ENCODE measurements at regions not wholly inside any gene's neighbourhood (a gene's known extent, or its start where the extent isn't known, plus 50 kb on each side); places are given as distances from the start of the nearest gene placed in this dataset.

GRCh38 chr10:128967980-128968756 lies 498.9 kb upstream of the MGMT start:
- intact Hi-C loops (cut with micrococcal nuclease): no loop called here
- H3K9me3 ChIP-seq (ENCODE audit: control insufficient read depth in 2 of 3, low read length in 3 of 3): no peaks in the 10 kb centered on the region
- Mint-ChIP-seq H3K4me3 (no peak overlapping the region), H3K27me3 (peaks cover 0 to 21% (median 0%) of the 10 kb centered on the region in 5 donors), H3K4me1 (no peaks in the 10 kb centered on the region), H3K27ac (no peak overlapping the region), H3K36me3 (no peaks in the 10 kb centered on the region), H3K9me3 (peaks cover 0 to 4% (median 0%) of the 10 kb centered on the region in 11 donors)
- ATAC-seq (no peak), DNase-seq (no peak)
- no peaks in the 10 kb centered on the region for H3K4me1 ChIP-seq (ENCODE audit: control insufficient read depth in 2 of 2, insufficient read depth in 2 of 2, low read length in 2 of 2)
- ChIA-PET POLR2A (no interaction called here), CTCF (no interaction called here)
- no peaks in the 10 kb centered on the region for H3K36me3 ChIP-seq (ENCODE audit: control insufficient read depth in 2 of 3, insufficient read depth in 3 of 3, low read length in 3 of 3)
- H3K27me3 ChIP-seq (ENCODE audit: control insufficient read depth in 2 of 2, insufficient read depth in 2 of 2, low read length in 2 of 2): no peaks in the 10 kb centered on the region
- H3K27ac ChIP-seq (ENCODE audit: low read depth, low read length): no peak overlapping the region
- no peak overlapping the region for H3K4me3 ChIP-seq (ENCODE audit: low read length)

GRCh38 chr10:128969551-128969950 lies 497.5 kb upstream of the MGMT start:
- no peak overlapping the region for H3K27ac Mint-ChIP-seq
- ChIA-PET CTCF (no interaction called here), POLR2A (no interaction called here)
- Histone ChIP-seq H3K9me3 (ENCODE audit: control insufficient read depth in 2 of 3, low read length in 3 of 3) (no peaks in the 10 kb centered on the region), H3K4me3 (ENCODE audit: low read length) (no peak overlapping the region), H3K4me1 (ENCODE audit: control insufficient read depth in 2 of 2, insufficient read depth in 2 of 2, low read length in 2 of 2) (no peaks in the 10 kb centered on the region), H3K27ac (ENCODE audit: low read depth, low read length) (no peak overlapping the region), H3K27me3 (ENCODE audit: control insufficient read depth in 2 of 2, insufficient read depth in 2 of 2, low read length in 2 of 2) (no peaks in the 10 kb centered on the region), H3K36me3 (ENCODE audit: control insufficient read depth in 2 of 3, insufficient read depth in 3 of 3, low read length in 3 of 3) (no peaks in the 10 kb centered on the region)
- DNase-seq (no peak), ATAC-seq (no peak)
- H3K4me1 Mint-ChIP-seq: no peaks in the 10 kb centered on the region
- peaks cover 0 to 4% (median 0%) of the 10 kb centered on the region in 11 donors for H3K9me3 Mint-ChIP-seq
- H3K36me3 Mint-ChIP-seq: no peaks in the 10 kb centered on the region
- peaks cover 0 to 10% (median 0%) of the 10 kb centered on the region in 5 donors for H3K27me3 Mint-ChIP-seq
- H3K4me3 Mint-ChIP-seq: no peak overlapping the region
- intact Hi-C loops (cut with micrococcal nuclease): no loop called here

DNA sequence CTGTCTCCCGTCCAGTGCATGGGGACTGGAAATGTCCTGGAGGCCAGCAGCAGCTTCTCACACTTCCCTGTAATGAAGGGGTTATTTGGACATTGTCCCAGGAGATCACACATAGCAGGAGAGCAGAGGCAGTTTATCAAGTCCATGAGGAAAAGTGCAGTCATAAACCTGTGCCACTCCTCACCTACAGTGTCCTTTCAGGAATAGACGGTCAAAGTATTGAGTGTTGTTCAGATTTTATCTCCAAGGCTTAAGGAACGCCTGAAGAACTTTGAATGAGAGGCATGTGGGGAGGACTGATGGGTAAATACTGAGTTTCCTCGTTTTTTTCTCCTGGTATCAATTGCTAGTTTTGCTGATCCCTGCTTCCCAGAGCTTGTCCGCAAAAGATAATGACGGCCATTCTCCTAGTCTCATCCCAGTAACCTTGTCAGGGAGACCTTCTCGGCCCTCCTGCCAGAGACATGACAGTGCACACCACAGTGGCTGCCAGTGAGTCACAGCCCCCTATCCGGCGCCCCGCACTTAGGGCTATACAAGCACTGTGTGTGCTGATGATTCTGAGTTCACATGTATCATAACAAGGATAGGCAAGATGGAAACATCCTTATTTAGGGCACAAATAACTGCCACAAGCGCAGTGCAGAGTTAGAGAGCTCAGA lies 495.5 kb upstream of the MGMT start:
- no peaks in the 10 kb centered on the region for H3K36me3 Mint-ChIP-seq
- no peak overlapping the region for H3K27ac Mint-ChIP-seq
- H3K27me3 Mint-ChIP-seq: peaks cover 0 to 9% (median 0%) of the 10 kb centered on the region in 5 donors
- intact Hi-C loops (cut with micrococcal nuclease): no loop called here
- Histone ChIP-seq H3K4me1 (ENCODE audit: control insufficient read depth in 2 of 2, insufficient read depth in 2 of 2, low read length in 2 of 2) (no peaks in the 10 kb centered on the region), H3K36me3 (ENCODE audit: control insufficient read depth in 2 of 3, insufficient read depth in 3 of 3, low read length in 3 of 3) (no peaks in the 10 kb centered on the region), H3K27ac (ENCODE audit: low read depth, low read length) (no peak overlapping the region), H3K9me3 (ENCODE audit: control insufficient read depth in 2 of 3, low read length in 3 of 3) (no peaks in the 10 kb centered on the region), H3K27me3 (ENCODE audit: control insufficient read depth in 2 of 2, insufficient read depth in 2 of 2, low read length in 2 of 2) (no peaks in the 10 kb centered on the region), H3K4me3 (ENCODE audit: low read length) (no peak overlapping the region)
- H3K9me3 Mint-ChIP-seq: peaks cover 0 to 3% (median 0%) of the 10 kb centered on the region in 11 donors
- H3K4me3 Mint-ChIP-seq: no peak overlapping the region
- POLR2A ChIA-PET: no interaction called here
- no peaks in the 10 kb centered on the region for H3K4me1 Mint-ChIP-seq
- ATAC-seq (no peak), DNase-seq (no peak)
- CTCF ChIA-PET: no interaction called here

GRCh38 chr10:128972036-128972405 lies 495.0 kb upstream of the MGMT start:
- Histone ChIP-seq H3K36me3 (ENCODE audit: control insufficient read depth in 2 of 3, insufficient read depth in 3 of 3, low read length in 3 of 3) (no peaks in the 10 kb centered on the region), H3K27me3 (ENCODE audit: control insufficient read depth in 2 of 2, insufficient read depth in 2 of 2, low read length in 2 of 2) (no peaks in the 10 kb centered on the region), H3K4me3 (ENCODE audit: low read length) (no peak overlapping the region), H3K4me1 (ENCODE audit: control insufficient read depth in 2 of 2, insufficient read depth in 2 of 2, low read length in 2 of 2) (no peaks in the 10 kb centered on the region), H3K9me3 (ENCODE audit: control insufficient read depth in 2 of 3, low read length in 3 of 3) (no peaks in the 10 kb centered on the region), H3K27ac (ENCODE audit: low read depth, low read length) (no peak overlapping the region)
- H3K27me3 Mint-ChIP-seq: peaks cover 0 to 9% (median 0%) of the 10 kb centered on the region in 5 donors
- no peak for ATAC-seq
- intact Hi-C loops (cut with micrococcal nuclease): no loop called here
- H3K36me3 Mint-ChIP-seq: no peaks in the 10 kb centered on the region
- peaks cover 0 to 3% (median 0%) of the 10 kb centered on the region in 11 donors for H3K9me3 Mint-ChIP-seq
- no peak for DNase-seq
- H3K4me1 Mint-ChIP-seq: no peaks in the 10 kb centered on the region
- CTCF ChIA-PET: no interaction called here
- POLR2A ChIA-PET: no interaction called here
- no peak overlapping the region for H3K27ac Mint-ChIP-seq
- H3K4me3 Mint-ChIP-seq: no peak overlapping the region

GRCh38 chr10:128973221-128973620 lies 493.8 kb upstream of the MGMT start:
- intact Hi-C loops (cut with micrococcal nuclease): no loop called here
- Histone ChIP-seq H3K36me3 (ENCODE audit: control insufficient read depth in 2 of 3, insufficient read depth in 3 of 3, low read length in 3 of 3) (no peaks in the 10 kb centered on the region), H3K27ac (ENCODE audit: low read depth, low read length) (no peak overlapping the region), H3K9me3 (ENCODE audit: control insufficient read depth in 2 of 3, low read length in 3 of 3) (no peaks in the 10 kb centered on the region), H3K27me3 (ENCODE audit: control insufficient read depth in 2 of 2, insufficient read depth in 2 of 2, low read length in 2 of 2) (no peaks in the 10 kb centered on the region), H3K4me3 (ENCODE audit: low read length) (no peak overlapping the region), H3K4me1 (ENCODE audit: control insufficient read depth in 2 of 2, insufficient read depth in 2 of 2, low read length in 2 of 2) (no peaks in the 10 kb centered on the region)
- DNase-seq (no peak), ATAC-seq (no peak)
- Mint-ChIP-seq H3K4me3 (no peak overlapping the region), H3K36me3 (no peaks in the 10 kb centered on the region), H3K27ac (no peak overlapping the region), H3K27me3 (peaks cover 0 to 9% (median 0%) of the 10 kb centered on the region in 5 donors), H3K9me3 (peaks cover 0 to 3% (median 0%) of the 10 kb centered on the region in 11 donors), H3K4me1 (peaks cover 0 to 2% (median 0%) of the 10 kb centered on the region in 7 donors)
- POLR2A ChIA-PET: no interaction called here
- CTCF ChIA-PET: no interaction called here

DNA sequence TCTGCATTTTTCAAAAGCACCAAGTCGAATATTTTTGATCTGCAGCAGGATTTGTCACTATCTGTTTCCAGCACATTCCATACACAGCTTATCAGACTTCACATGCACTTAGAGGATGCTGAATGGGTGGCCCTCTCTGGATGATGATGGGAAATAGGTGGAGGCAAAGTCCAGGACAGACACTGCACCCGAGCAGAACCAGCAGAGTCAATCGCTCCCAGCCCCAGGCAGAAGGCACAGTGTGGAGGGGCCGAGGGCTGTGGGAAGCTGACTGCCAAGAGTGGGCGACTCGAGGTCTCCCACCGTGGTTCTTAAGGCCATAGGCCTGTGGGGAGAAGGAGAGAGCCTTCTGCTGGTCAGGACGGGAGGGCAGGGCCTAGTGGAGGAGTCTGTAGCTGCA lies 490.2 kb upstream of the MGMT start:
- POLR2A ChIA-PET: no interaction called here
- no peaks in the 10 kb centered on the region for H3K27me3 ChIP-seq (ENCODE audit: control insufficient read depth in 2 of 2, insufficient read depth in 2 of 2, low read length in 2 of 2)
- H3K4me3 Mint-ChIP-seq: no peak overlapping the region

GRCh38 chr10:128978211-128978610 lies 488.8 kb upstream of the MGMT start:
- no peaks in the 10 kb centered on the region for H3K9me3 ChIP-seq (ENCODE audit: control insufficient read depth in 2 of 3, low read length in 3 of 3)
- H3K4me3 Mint-ChIP-seq: no peak overlapping the region
- peaks cover 0 to 2% (median 0%) of the 10 kb centered on the region in 7 donors for H3K4me1 Mint-ChIP-seq
- no peaks in the 10 kb centered on the region for H3K9me3 Mint-ChIP-seq
- no peaks in the 10 kb centered on the region for H3K4me1 ChIP-seq (ENCODE audit: control insufficient read depth in 2 of 2, insufficient read depth in 2 of 2, low read length in 2 of 2)
- intact Hi-C loops (cut with micrococcal nuclease): no loop called here
- no peak for ATAC-seq
- no peaks in the 10 kb centered on the region for H3K27me3 Mint-ChIP-seq
- ChIA-PET POLR2A (no interaction called here), CTCF (no interaction called here)
- H3K27me3 ChIP-seq (ENCODE audit: control insufficient read depth in 2 of 2, insufficient read depth in 2 of 2, low read length in 2 of 2): no peaks in the 10 kb centered on the region
- H3K4me3 ChIP-seq (ENCODE audit: low read length): no peak overlapping the region
- no peak for DNase-seq
- H3K27ac ChIP-seq (ENCODE audit: low read depth, low read length): no peak overlapping the region
- H3K27ac Mint-ChIP-seq: no peak overlapping the region
- no peaks in the 10 kb centered on the region for H3K36me3 ChIP-seq (ENCODE audit: control insufficient read depth in 2 of 3, insufficient read depth in 3 of 3, low read length in 3 of 3)
- H3K36me3 Mint-ChIP-seq: no peaks in the 10 kb centered on the region

More for the DNA sequence above, 490.2 kb upstream of the MGMT start:
- intact Hi-C loops (cut with micrococcal nuclease): no loop called here
- H3K36me3 ChIP-seq (ENCODE audit: control insufficient read depth in 2 of 3, insufficient read depth in 3 of 3, low read length in 3 of 3): no peaks in the 10 kb centered on the region
- CTCF ChIA-PET: no interaction called here
- no peak overlapping the region for H3K27ac Mint-ChIP-seq
- peaks cover 0 to 2% (median 0%) of the 10 kb centered on the region in 7 donors for H3K4me1 Mint-ChIP-seq
- H3K27ac ChIP-seq (ENCODE audit: low read depth, low read length): no peak overlapping the region
- H3K27me3 Mint-ChIP-seq: no peaks in the 10 kb centered on the region
- ATAC-seq (no peak), DNase-seq (no peak)
- H3K4me3 ChIP-seq (ENCODE audit: low read length): no peak overlapping the region
- H3K9me3 Mint-ChIP-seq: no peaks in the 10 kb centered on the region
- no peaks in the 10 kb centered on the region for H3K9me3 ChIP-seq (ENCODE audit: control insufficient read depth in 2 of 3, low read length in 3 of 3)
- no peaks in the 10 kb centered on the region for H3K4me1 ChIP-seq (ENCODE audit: control insufficient read depth in 2 of 2, insufficient read depth in 2 of 2, low read length in 2 of 2)
- H3K36me3 Mint-ChIP-seq: no peaks in the 10 kb centered on the region
